GM23248 (cell line): ENCODE measurements at regions not wholly inside any gene's neighbourhood (a gene's known extent, or its start where the extent isn't known, plus 50 kb on each side); places are given as distances from the start of the nearest gene placed in this dataset.

ENCODE experiments used
- DNase-seq: peaks from one replicate; pipeline ENCODE4 v3.0.0-alpha.2; 2015
- H2AFZ ChIP-seq: fragments of 200-600 bp; sonication (generic); 2 replicates; pipeline ENCODE4 v1.6.1; 2016; ENCODE audit warnings: antibody characterized with exemption
- H3F3A ChIP-seq: fragments of 200-600 bp; sonication (generic); 2 replicates; pipeline ENCODE4 v1.6.1; 2016; ENCODE audit warnings: mild to moderate bottlenecking, antibody characterized with exemption, mixed run types; ENCODE audit not compliant: insufficient read depth
- H3K27ac ChIP-seq: fragments of 200-600 bp; sonication (generic); 2 replicates; pipeline ENCODE4 v1.5.1; 2016; ENCODE audit warnings: mild to moderate bottlenecking
- H3K27me3 ChIP-seq: fragments of 200-600 bp; sonication (generic); replicated peaks from 2 replicates; pipeline ENCODE4 v1.6.1; 2016; ENCODE audit warnings: mild to moderate bottlenecking; ENCODE audit not compliant: insufficient read depth
- H3K36me3 ChIP-seq: fragments of 200-600 bp; sonication (generic); 2 replicates; pipeline ENCODE4 v1.6.1; 2016; ENCODE audit warnings: low read depth, mild to moderate bottlenecking
- H3K4me1 ChIP-seq: fragments of 200-600 bp; sonication (generic); 2 replicates; pipeline ENCODE4 v1.6.1; 2016; ENCODE audit warnings: mild to moderate bottlenecking; ENCODE audit not compliant: insufficient read depth
- H3K4me2 ChIP-seq: fragments of 200-600 bp; sonication (generic); one replicate; pipeline ENCODE4 v1.6.1; 2016; ENCODE audit warnings: mild to moderate bottlenecking; ENCODE audit not compliant: unreplicated experiment
- H3K4me3 ChIP-seq: fragments of 200-600 bp; sonication (generic); 2 replicates; pipeline ENCODE4 v1.5.1; 2016; ENCODE audit warnings: mild to moderate bottlenecking
- H3K79me2 ChIP-seq: fragments of 200-600 bp; sonication (generic); 2 replicates; pipeline ENCODE4 v1.6.1; 2016; ENCODE audit warnings: mild to moderate bottlenecking; ENCODE audit not compliant: insufficient read depth
- H3K9ac ChIP-seq: fragments of 200-600 bp; sonication (generic); 2 replicates; pipeline ENCODE4 v1.6.1; 2016; ENCODE audit warnings: mild to moderate bottlenecking
- H3K9me2 ChIP-seq: fragments of 200-600 bp; sonication (generic); 2 replicates; pipeline ENCODE4 v1.6.1; 2016; ENCODE audit warnings: mixed run types, mild to moderate bottlenecking, moderate library complexity; ENCODE audit not compliant: insufficient read depth
- H3K9me3 ChIP-seq: fragments of 200-600 bp; sonication (generic); one replicate; pipeline ENCODE4 v1.6.1; 2017; ENCODE audit warnings: low read depth
- H4K20me1 ChIP-seq: fragments of 200-600 bp; sonication (generic); 2 replicates; pipeline ENCODE4 v1.6.0; 2016; ENCODE audit not compliant: insufficient read depth
- EZH2 ChIP-seq: fragments of 200-600 bp; sonication (generic); IDR thresholded peaks from 2 replicates; pipeline ENCODE4 v1.6.1; 2018; ENCODE audit warnings: antibody characterized with exemption, mild to moderate bottlenecking; ENCODE audit not compliant: insufficient read depth, poor library complexity, severe bottlenecking
- EZH2phosphoT487 ChIP-seq: fragments of 200-600 bp; sonication (generic); IDR thresholded peaks from 2 replicates; pipeline ENCODE4 v1.6.1; 2018; ENCODE audit warnings: antibody characterized with exemption, moderate library complexity, mild to moderate bottlenecking, low read depth; ENCODE audit not compliant: insufficient read depth
- WGBS, 2 experiments: methylation state at CpG; one replicate each; pipeline ENCODE4 v1.1.6; 2015 to 2017; ENCODE audit warnings: low lambda C conversion rate in 2 of 2, low coverage in 1 of 2; ENCODE audit errors: missing lambda C conversion rate in 2 of 2; 5-methylcytosine and 5-hydroxymethylcytosine counted together
- in situ Hi-C: fragments of 300-500 bp; cut with MboI; formaldehyde crosslinking; loops from 2 replicates; pipeline ENCODE4 v1.15.0; 2020

DNA sequence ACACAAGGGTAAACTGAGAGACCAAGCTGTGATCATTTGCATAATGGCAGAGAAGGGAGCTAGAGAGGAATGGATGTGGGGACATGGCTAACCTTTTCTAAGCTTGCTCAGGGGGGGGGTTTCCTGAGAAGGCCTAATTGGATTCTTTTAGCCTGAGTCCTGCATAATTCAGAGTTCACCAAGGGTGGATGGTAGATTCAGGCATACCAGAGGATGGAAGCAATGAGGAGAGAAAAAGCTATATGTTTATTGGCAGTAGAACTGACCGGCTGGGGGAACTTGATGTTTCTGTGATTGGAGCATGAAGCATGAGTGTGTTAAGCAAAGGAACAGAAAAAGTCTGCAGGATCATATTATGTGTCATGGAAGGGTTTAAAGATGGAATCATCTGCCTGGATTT lies 65.9 kb upstream of the KLF12 start:
- Histone ChIP-seq H3F3A (peaks cover 15% of the 10 kb centered on the region; the same call in 1 of the 2 replicates), H3K79me2 (no peaks in the 10 kb centered on the region), H3K9me3 (no peaks in the 10 kb centered on the region), H3K36me3 (no peaks in the 10 kb centered on the region), H3K4me2 (peak overlapping the region; percentile 37), H3K27ac (no peak overlapping the region), H3K27me3 (no peaks in the 10 kb centered on the region), H3K9me2 (0 out of 2 replicates have a peak, but pooled peaks cover under 1% of the 10 kb centered on the region), H3K9ac (no peak overlapping the region), H3K4me1 (peaks cover 43% of the 10 kb centered on the region), H2AFZ (peak overlapping the region; percentile 35), H3K4me3 (no peak overlapping the region), H4K20me1 (no peaks in the 10 kb centered on the region)
- in situ Hi-C loops: no loop called here
- TF ChIP-seq EZH2: no peak
- peak; percentile 48 for DNase-seq
- WGBS, 2 experiments: 70 to 82% methylated on average over 1 of the region's 1 CpG

DNA sequence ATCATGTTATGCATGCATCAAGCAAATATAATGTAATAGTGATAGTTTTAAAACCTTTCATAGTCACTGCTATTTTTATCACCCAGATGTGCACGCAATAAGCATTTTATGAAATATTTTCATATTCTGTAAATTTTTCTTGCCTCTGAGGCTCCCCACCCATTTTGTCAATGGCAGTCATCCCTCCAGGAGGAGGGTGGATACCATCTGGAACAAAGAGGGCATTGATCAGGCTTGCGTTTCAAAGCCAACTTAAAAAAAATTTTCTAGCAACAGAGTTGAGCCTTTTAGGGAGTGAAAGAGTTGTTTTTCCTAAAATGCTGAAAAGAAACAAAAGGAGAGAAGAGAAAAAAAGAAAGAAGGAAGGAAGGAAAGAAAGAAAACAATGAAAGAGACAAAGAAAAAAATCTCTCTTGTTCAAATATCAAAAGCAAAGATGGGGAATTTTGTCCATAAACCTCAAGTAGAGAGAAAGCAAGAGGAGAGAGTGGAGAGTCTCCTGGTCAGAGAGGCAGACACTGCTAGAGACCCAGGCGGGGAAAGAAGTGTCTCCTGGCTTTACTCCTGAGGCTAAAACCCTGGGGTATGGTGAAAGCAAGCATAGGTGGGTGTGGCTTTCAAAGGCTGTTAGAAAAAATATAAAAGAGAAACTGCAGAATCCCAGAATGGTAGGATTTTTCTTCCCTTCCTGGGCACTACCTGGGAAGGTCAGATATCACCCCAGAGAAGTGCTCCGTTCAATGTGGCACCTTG lies 63.6 kb upstream of the KLF12 start:
- Histone ChIP-seq H3K4me2 (no peak overlapping the region), H2AFZ (peak overlapping the region; percentile 60), H3K9me2 (no peaks in the 10 kb centered on the region), H4K20me1 (no peaks in the 10 kb centered on the region), H3K27ac (no peak overlapping the region), H3K27me3 (no peaks in the 10 kb centered on the region), H3K79me2 (no peaks in the 10 kb centered on the region), H3K4me1 (peaks cover 22% of the 10 kb centered on the region), H3K9ac (no peak overlapping the region), H3F3A (0 out of 2 replicates have a peak, but pooled peaks cover 9% of the 10 kb centered on the region), H3K9me3 (no peaks in the 10 kb centered on the region), H3K36me3 (no peaks in the 10 kb centered on the region), H3K4me3 (no peak overlapping the region)
- TF ChIP-seq EZH2 (no peak), EZH2phosphoT487 (no peak)
- DNase-seq: no peak
- WGBS, 2 experiments: 50 to 53% methylated on average over 4 of the region's 4 CpGs
- in situ Hi-C loops: no loop called here

DNA sequence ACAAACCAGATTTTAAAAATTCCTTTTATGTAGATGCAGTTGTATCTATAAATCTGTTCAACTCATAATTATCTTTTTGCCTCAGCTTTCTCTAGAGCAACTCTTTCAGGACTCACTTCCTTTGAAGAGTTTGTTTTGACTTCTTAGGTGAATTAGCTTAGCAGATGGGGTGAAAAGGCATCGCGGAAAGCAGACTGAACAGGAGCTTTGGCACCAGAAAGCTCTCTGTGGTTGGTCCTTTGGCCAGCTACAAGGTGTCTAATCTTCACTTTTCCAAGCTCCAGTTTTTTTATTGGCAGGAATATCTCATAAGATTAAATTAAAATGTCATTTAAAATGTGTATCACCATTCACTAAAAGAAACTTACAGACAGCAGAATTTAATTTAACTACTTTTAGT lies 60.6 kb upstream of the KLF12 start:
- Histone ChIP-seq H3K36me3 (no peaks in the 10 kb centered on the region), H3K4me1 (peaks cover 16% of the 10 kb centered on the region), H3K27me3 (no peaks in the 10 kb centered on the region), H3K4me3 (no peak overlapping the region), H4K20me1 (no peaks in the 10 kb centered on the region), H3K27ac (no peak overlapping the region), H3K4me2 (no peak overlapping the region), H3F3A (0 out of 2 replicates have a peak, but pooled peaks cover under 1% of the 10 kb centered on the region), H3K9me2 (no peaks in the 10 kb centered on the region), H3K79me2 (no peaks in the 10 kb centered on the region), H3K9ac (no peak overlapping the region), H2AFZ (peak overlapping the region; percentile 40; the same call in 1 of the 2 replicates), H3K9me3 (no peaks in the 10 kb centered on the region)
- DNase-seq: no peak
- WGBS, 2 experiments: 41 to 49% methylated on average over 2 of the region's 2 CpGs
- no peak for TF ChIP-seq EZH2phosphoT487
- TF ChIP-seq EZH2: no peak
- in situ Hi-C loops: no loop called here

DNA sequence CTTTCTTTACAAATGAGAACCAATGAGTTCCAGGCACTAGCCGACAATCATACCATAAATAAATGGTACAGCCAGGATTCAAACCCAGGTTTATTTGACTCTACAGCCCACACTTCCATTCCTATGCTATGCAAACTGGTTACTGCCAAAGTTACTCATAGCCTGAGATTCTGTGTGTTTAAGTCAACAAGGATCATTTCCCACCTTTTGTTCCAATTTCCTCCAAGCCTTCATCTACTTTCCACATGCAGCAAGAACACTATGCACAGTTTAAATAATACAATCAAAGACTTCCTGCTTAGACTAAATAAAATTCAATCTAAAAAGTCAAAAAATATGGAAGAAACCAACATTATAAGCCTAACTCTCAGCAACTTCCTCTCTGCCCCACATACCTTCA lies 59.2 kb upstream of the KLF12 start:
- Histone ChIP-seq H3K27ac (no peak overlapping the region), H3K4me3 (no peak overlapping the region), H3F3A (no peaks in the 10 kb centered on the region), H3K4me2 (no peak overlapping the region), H2AFZ (no peak overlapping the region), H3K36me3 (no peaks in the 10 kb centered on the region), H4K20me1 (no peaks in the 10 kb centered on the region), H3K9ac (no peak overlapping the region), H3K9me3 (no peaks in the 10 kb centered on the region), H3K79me2 (no peaks in the 10 kb centered on the region), H3K9me2 (no peaks in the 10 kb centered on the region), H3K4me1 (peaks cover 12% of the 10 kb centered on the region), H3K27me3 (no peaks in the 10 kb centered on the region)
- in situ Hi-C loops: no loop called here
- TF ChIP-seq EZH2 (no peak), EZH2phosphoT487 (no peak)
- DNase-seq: no peak
- WGBS, 2 experiments: 96 to 100% methylated on average over 1 of the region's 1 CpG

DNA sequence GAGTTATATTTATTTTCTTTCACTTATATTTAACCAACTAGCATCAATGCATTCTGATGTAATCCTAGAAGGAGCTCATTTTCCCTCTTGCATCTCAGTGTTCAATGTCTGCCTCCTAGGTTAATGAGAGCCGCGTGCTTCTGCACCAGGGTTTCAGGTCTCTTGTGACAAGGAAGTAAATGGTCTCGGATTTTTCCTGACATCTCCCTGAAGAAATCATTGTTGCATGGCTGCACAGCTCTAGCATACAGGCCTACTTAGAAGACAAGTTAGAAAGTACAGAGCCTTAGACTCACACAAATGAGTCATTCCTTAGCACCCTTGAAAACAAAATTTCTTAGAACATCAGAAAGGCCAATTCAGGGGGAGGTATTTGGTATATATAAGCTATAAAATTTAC lies 57.2 kb upstream of the KLF12 start:
- peak overlapping the region; percentile 45; the same call in 1 of the 2 replicates for H2AFZ ChIP-seq
- no peak overlapping the region for H3K9ac ChIP-seq
- H3K27ac ChIP-seq: no peak overlapping the region
- 0 out of 2 replicates have a peak, but pooled peaks cover 4% of the 10 kb centered on the region for H3K4me1 ChIP-seq
- 91 to 94% methylated on average over 3 of the region's 3 CpGs for WGBS, 2 experiments
- DNase-seq: peak; percentile 23
- no peaks in the 10 kb centered on the region for H4K20me1 ChIP-seq
- H3K9me3 ChIP-seq: no peaks in the 10 kb centered on the region
- in situ Hi-C loops: no loop called here
- H3K4me3 ChIP-seq: no peak overlapping the region
- no peaks in the 10 kb centered on the region for H3K27me3 ChIP-seq
- no peak overlapping the region for H3K4me2 ChIP-seq
- TF ChIP-seq EZH2phosphoT487 (no peak), EZH2 (no peak)
- no peaks in the 10 kb centered on the region for H3K79me2 ChIP-seq
- H3K9me2 ChIP-seq: no peaks in the 10 kb centered on the region
- no peaks in the 10 kb centered on the region for H3K36me3 ChIP-seq
- no peaks in the 10 kb centered on the region for H3F3A ChIP-seq
